Trophoblast cell (in vitro differentiated cells and primary cell): ENCODE measurements at regions not wholly inside any gene's neighbourhood (a gene's known extent, or its start where the extent isn't known, plus 50 kb on each side); places are given as distances from the start of the nearest gene placed in this dataset.

Experiments used
- DNase-seq, 2 donors: peaks; one replicate each; pipeline ENCODE4 v3.0.0-alpha.2; 2016
- H2AFZ ChIP-seq: 2 replicates; pipeline ENCODE4 v1.6.1; 2013; ENCODE audit warnings: low read length, moderate library complexity, mild to moderate bottlenecking; ENCODE audit not compliant: insufficient read depth, poor library complexity
- H2AK5ac ChIP-seq: 2 replicates; pipeline ENCODE4 v1.6.1; 2013; ENCODE audit warnings: mild to moderate bottlenecking, low read length
- H2BK120ac ChIP-seq: 2 replicates; pipeline ENCODE4 v1.6.1; 2013; ENCODE audit warnings: low read length, mild to moderate bottlenecking, moderate library complexity; ENCODE audit not compliant: insufficient read depth, poor library complexity
- H2BK12ac ChIP-seq: 2 replicates; pipeline ENCODE4 v1.6.1; 2013; ENCODE audit warnings: mild to moderate bottlenecking, low read length, moderate library complexity
- H2BK5ac ChIP-seq: 2 replicates; pipeline ENCODE4 v1.6.1; 2013; ENCODE audit warnings: low read length, low read depth, moderate library complexity, mild to moderate bottlenecking; ENCODE audit not compliant: poor library complexity
- H3K14ac ChIP-seq: 2 replicates; pipeline ENCODE4 v1.6.1; 2013; ENCODE audit warnings: mild to moderate bottlenecking, low read length
- H3K18ac ChIP-seq: 2 replicates; pipeline ENCODE4 v1.6.1; 2013; ENCODE audit warnings: mild to moderate bottlenecking, low read length
- H3K23ac ChIP-seq: 2 replicates; pipeline ENCODE4 v1.6.1; 2013; ENCODE audit warnings: low read length
- H3K27ac ChIP-seq: 2 replicates; pipeline ENCODE4 v1.5.1; 2013; ENCODE audit warnings: low read depth, mild to moderate bottlenecking, inconsistent platforms, low read length, moderate library complexity
- H3K27me3 ChIP-seq: 2 replicates; pipeline ENCODE4 v1.6.1; 2013; ENCODE audit warnings: inconsistent platforms, mild to moderate bottlenecking, low read length, moderate library complexity; ENCODE audit not compliant: insufficient read depth
- H3K36me3 ChIP-seq, 2 experiments: 1 replicate in 1 of 2; 2 replicates in 1 of 2; pipeline ENCODE4 v1.6.1; 2013; ENCODE audit warnings: low read length in 2 of 2, mild to moderate bottlenecking in 2 of 2, moderate library complexity in 1 of 2; ENCODE audit not compliant: insufficient read depth in 2 of 2, control insufficient read depth in 1 of 2
- H3K4ac ChIP-seq: 2 replicates; pipeline ENCODE4 v1.6.1; 2013; ENCODE audit warnings: low read depth, mild to moderate bottlenecking, low read length, moderate library complexity
- H3K4me1 ChIP-seq, 2 experiments: 1 replicate in 1 of 2; 2 replicates in 1 of 2; pipeline ENCODE4 v1.6.1; 2013; ENCODE audit warnings: low read length in 2 of 2, mild to moderate bottlenecking in 2 of 2, moderate library complexity in 1 of 2; ENCODE audit not compliant: insufficient read depth in 2 of 2, control insufficient read depth in 1 of 2
- H3K4me2 ChIP-seq: 2 replicates; pipeline ENCODE4 v1.6.1; 2013; ENCODE audit warnings: inconsistent platforms, mild to moderate bottlenecking, low read length, moderate library complexity
- H3K4me3 ChIP-seq: 2 replicates; pipeline ENCODE4 v1.5.1; 2013; ENCODE audit warnings: mild to moderate bottlenecking, low read depth, low read length, inconsistent platforms
- H3K79me1 ChIP-seq: one replicate; pipeline ENCODE4 v1.6.1; 2013; ENCODE audit warnings: low read length
- H3K79me2 ChIP-seq: 2 replicates; pipeline ENCODE4 v1.6.1; 2013; ENCODE audit warnings: low read length, mild to moderate bottlenecking; ENCODE audit not compliant: control insufficient read depth, insufficient read depth, poor library complexity
- H3K9ac ChIP-seq: 2 replicates; pipeline ENCODE4 v1.6.1; 2013; ENCODE audit warnings: mild to moderate bottlenecking, low read length
- H3K9me3 ChIP-seq: 2 replicates; pipeline ENCODE4 v1.6.1; 2013; ENCODE audit warnings: low read depth, mild to moderate bottlenecking, control low read depth, inconsistent platforms, low read length; ENCODE audit not compliant: insufficient read depth
- H4K12ac ChIP-seq: 2 replicates; pipeline ENCODE4 v1.6.1; 2013; ENCODE audit warnings: low read depth, mild to moderate bottlenecking, low read length, moderate library complexity
- H4K8ac ChIP-seq: 2 replicates; pipeline ENCODE4 v1.6.1; 2013; ENCODE audit warnings: low read depth, mild to moderate bottlenecking, low read length, moderate library complexity
- H4K91ac ChIP-seq: one replicate; pipeline ENCODE4 v1.6.1; 2013; ENCODE audit warnings: low read depth, mild to moderate bottlenecking, low read length, moderate library complexity
- WGBS: extraction: QIAGEN DNeasy Blood & Tissue Kit; methylation state at CpG from one replicate; pipeline ENCODE4 v1.1.7; 2013; ENCODE audit warnings: missing lambda C conversion rate; ENCODE audit not compliant: insufficient read length, insufficient coverage; ENCODE audit errors: extremely low coverage; 5-methylcytosine and 5-hydroxymethylcytosine counted together

GRCh38 chr15:66862111-66862939, 160.3 kb downstream of the SMAD6 start:
- Histone ChIP-seq H3K36me3 (no peaks in the 10 kb centered on the region), H4K91ac (no peak overlapping the region), H2BK120ac (no peak overlapping the region), H3K4me3 (no peak overlapping the region), H3K4ac (no peak overlapping the region), H3K27me3 (no peaks in the 10 kb centered on the region), H3K27ac (no peak overlapping the region), H2BK12ac (no peak overlapping the region), H2BK5ac (no peak overlapping the region), H2AFZ (no peak overlapping the region), H3K9ac (no peak overlapping the region), H3K79me2 (no peaks in the 10 kb centered on the region), H4K12ac (no peak overlapping the region), H3K9me3 (peaks cover 3% of the 10 kb centered on the region), H3K23ac (no peak overlapping the region), H3K14ac (no peak overlapping the region), H3K79me1 (no peaks in the 10 kb centered on the region), H3K4me2 (no peak overlapping the region), H4K8ac (no peak overlapping the region), H3K18ac (no peak overlapping the region), H3K4me1 (peaks cover 8 to 11% of the 10 kb centered on the region in 2 experiments), H2AK5ac (no peak overlapping the region)
- no CpG with 5 or more reads among the region's 10 CpGs for WGBS
- DNase-seq, result no peak

GRCh38 chr15:66862940-66863335, 160.9 kb downstream of the SMAD6 start:
- no peak overlapping the region for H2AK5ac ChIP-seq
- no peak overlapping the region for H2AFZ ChIP-seq
- WGBS, result no CpG with 5 or more reads among the region's 9 CpGs
- no peak overlapping the region for H3K4me2 ChIP-seq
- H3K36me3 ChIP-seq, result no peaks in the 10 kb centered on the region
- H3K23ac ChIP-seq, result no peak overlapping the region
- no peak overlapping the region for H3K4me3 ChIP-seq
- no peak overlapping the region for H4K8ac ChIP-seq
- no peak overlapping the region for H3K18ac ChIP-seq
- H3K79me1 ChIP-seq, result no peaks in the 10 kb centered on the region
- H3K9me3 ChIP-seq, result peaks cover 3% of the 10 kb centered on the region
- no peak overlapping the region for H2BK5ac ChIP-seq
- H3K27me3 ChIP-seq, result no peaks in the 10 kb centered on the region
- no peak overlapping the region for H4K12ac ChIP-seq
- H3K4me1 ChIP-seq, result peaks cover 8 to 11% of the 10 kb centered on the region in 2 experiments
- H3K79me2 ChIP-seq, result no peaks in the 10 kb centered on the region
- DNase-seq, result peak; percentile 86 to 94
- no peak overlapping the region for H3K14ac ChIP-seq
- no peak overlapping the region for H3K27ac ChIP-seq
- no peak overlapping the region for H2BK120ac ChIP-seq
- H3K9ac ChIP-seq, result no peak overlapping the region
- no peak overlapping the region for H3K4ac ChIP-seq
- no peak overlapping the region for H2BK12ac ChIP-seq
- H4K91ac ChIP-seq, result no peak overlapping the region

GRCh38 chr15:66863390-66864085, 161.5 kb downstream of the SMAD6 start:
- H3K4me3 ChIP-seq, result no peak overlapping the region
- no CpG with 5 or more reads among the region's 2 CpGs for WGBS
- H4K8ac ChIP-seq, result no peak overlapping the region
- no peak overlapping the region for H3K23ac ChIP-seq
- H3K79me1 ChIP-seq, result no peaks in the 10 kb centered on the region
- DNase-seq, result no peak
- H3K27ac ChIP-seq, result no peak overlapping the region
- no peak overlapping the region for H3K4ac ChIP-seq
- H3K18ac ChIP-seq, result no peak overlapping the region
- H2BK120ac ChIP-seq, result no peak overlapping the region
- no peaks in the 10 kb centered on the region for H3K79me2 ChIP-seq
- H2BK12ac ChIP-seq, result no peak overlapping the region
- H2AFZ ChIP-seq, result no peak overlapping the region
- no peak overlapping the region for H3K14ac ChIP-seq
- no peaks in the 10 kb centered on the region for H3K36me3 ChIP-seq
- peaks cover 8 to 12% of the 10 kb centered on the region in 2 experiments for H3K4me1 ChIP-seq
- no peak overlapping the region for H3K9ac ChIP-seq
- no peak overlapping the region for H3K4me2 ChIP-seq
- no peak overlapping the region for H4K91ac ChIP-seq
- H3K9me3 ChIP-seq, result peaks cover 3% of the 10 kb centered on the region
- no peaks in the 10 kb centered on the region for H3K27me3 ChIP-seq
- H4K12ac ChIP-seq, result no peak overlapping the region
- H2BK5ac ChIP-seq, result no peak overlapping the region
- H2AK5ac ChIP-seq, result peak overlapping the region; percentile 73

GRCh38 chr15:66864086-66864830, 162.2 kb downstream of the SMAD6 start:
- Histone ChIP-seq H3K4me3 (no peak overlapping the region), H2AK5ac (no peak overlapping the region), H2AFZ (no peak overlapping the region), H3K9me3 (peaks cover 3% of the 10 kb centered on the region), H2BK5ac (no peak overlapping the region), H2BK120ac (no peak overlapping the region), H3K79me2 (no peaks in the 10 kb centered on the region), H3K14ac (no peak overlapping the region), H3K27me3 (no peaks in the 10 kb centered on the region), H2BK12ac (no peak overlapping the region), H4K8ac (no peak overlapping the region), H3K4me2 (no peak overlapping the region), H4K12ac (no peak overlapping the region), H3K9ac (no peak overlapping the region), H3K18ac (no peak overlapping the region), H3K23ac (no peak overlapping the region), H3K27ac (no peak overlapping the region), H4K91ac (no peak overlapping the region), H3K79me1 (no peaks in the 10 kb centered on the region), H3K4me1 (peaks cover 8 to 15% of the 10 kb centered on the region in 2 experiments), H3K4ac (no peak overlapping the region), H3K36me3 (no peaks in the 10 kb centered on the region)
- no peak for DNase-seq
- WGBS, result no CpG with 5 or more reads among the region's 9 CpGs
